Brain microvascular endothelial cell (primary cell): ENCODE measurements at regions not wholly inside any gene's neighbourhood (a gene's known extent, or its start where the extent isn't known, plus 50 kb on each side); places are given as distances from the start of the nearest gene placed in this dataset.

Experiments
- DNase-seq: peaks from one replicate; pipeline ENCODE4 v3.0.0-alpha.2; 2020
- H3K27ac ChIP-seq: fragments of 250-450 bp; sonication (Bioruptor Pico); 2 replicates; pipeline ENCODE4 v1.5.1; 2020; ENCODE audit warnings: mild to moderate bottlenecking, moderate library complexity
- H3K27me3 ChIP-seq: fragments of 250-450 bp; sonication (Bioruptor Pico); replicated peaks from 2 replicates; pipeline ENCODE4 v1.5.1; 2020; ENCODE audit warnings: mild to moderate bottlenecking
- H3K36me3 ChIP-seq: fragments of 250-450 bp; sonication (Bioruptor Pico); replicated peaks from 2 replicates; pipeline ENCODE4 v1.5.1; 2020; ENCODE audit warnings: mild to moderate bottlenecking
- H3K4me3 ChIP-seq: 2 replicates; pipeline ENCODE4 v1.5.1; 2011; ENCODE audit warnings: low read depth, mild to moderate bottlenecking, control low read depth, low read length, moderate library complexity
- CTCF ChIP-seq: IDR thresholded peaks from 2 replicates; pipeline ENCODE4 v1.5.1; 2011; ENCODE audit warnings: low read depth, mild to moderate bottlenecking, moderate library complexity, low read length, control low read depth, inconsistent platforms; ENCODE audit errors: missing control alignments
- in situ Hi-C: cut with HindIII; loops from 2 replicates; pipeline ENCODE4 v1.10.0; 2017; ENCODE audit warnings: low sequenced_read_pairs, low pct_ligation_motif_present

GRCh38 chr17:79349506-79350400 lies 261.1 kb downstream of the RBFOX3 start:
- Histone ChIP-seq H3K27ac (no peak overlapping the region), H3K4me3 (no peak overlapping the region), H3K27me3 (no peaks in the 10 kb centered on the region), H3K36me3 (no peaks in the 10 kb centered on the region)
- TF ChIP-seq CTCF = no peak
- DNase-seq = no peak
- in situ Hi-C loops = no loop called here

- no peak overlapping the region for H3K27ac ChIP-seq
- H3K36me3 ChIP-seq = no peaks in the 10 kb centered on the region
- no peak for TF ChIP-seq CTCF
- DNase-seq = no peak
- no peak overlapping the region for H3K4me3 ChIP-seq
- H3K27me3 ChIP-seq = no peaks in the 10 kb centered on the region
- in situ Hi-C loops = no loop called here
Observed at GRCh38 chr17:79342376-79342775, 267.8 kb downstream of the ENGASE start.

DNA sequence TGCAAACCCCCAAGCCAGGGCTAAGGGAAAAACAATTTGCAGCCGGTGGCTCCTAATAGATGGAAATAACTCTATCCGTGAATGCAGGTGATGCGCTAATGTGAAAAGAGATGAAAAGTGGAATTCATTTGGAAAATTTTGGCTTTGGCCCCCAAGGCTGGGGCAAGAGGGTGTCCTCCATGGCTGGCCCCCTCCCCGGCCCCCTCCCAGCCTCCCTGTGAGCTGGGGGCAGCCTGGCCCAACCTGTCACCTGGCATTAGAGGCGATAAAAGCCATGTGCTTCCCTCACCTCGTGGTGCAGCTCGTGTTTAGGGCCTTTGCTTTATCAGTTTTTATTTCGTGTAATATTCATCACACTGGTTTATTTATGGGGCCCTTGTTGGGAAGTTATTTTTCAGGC lies 267.2 kb downstream of the ENGASE start:
- H3K27ac ChIP-seq = no peak overlapping the region
- no peaks in the 10 kb centered on the region for H3K27me3 ChIP-seq
- TF ChIP-seq CTCF = no peak
- in situ Hi-C loops = no loop called here
- no peaks in the 10 kb centered on the region for H3K36me3 ChIP-seq
- DNase-seq = no peak
- H3K4me3 ChIP-seq = no peak overlapping the region

GRCh38 chr17:79341222-79341780 lies 266.7 kb downstream of the ENGASE start:
- no peak for DNase-seq
- in situ Hi-C loops = no loop called here
- Histone ChIP-seq H3K36me3 (no peaks in the 10 kb centered on the region), H3K4me3 (no peak overlapping the region), H3K27ac (no peak overlapping the region), H3K27me3 (no peaks in the 10 kb centered on the region)
- TF ChIP-seq CTCF = no peak

- in situ Hi-C loops = no loop called here
- no peak for TF ChIP-seq CTCF
- no peak for DNase-seq
- no peak overlapping the region for H3K27ac ChIP-seq
- H3K4me3 ChIP-seq = no peak overlapping the region
- no peaks in the 10 kb centered on the region for H3K36me3 ChIP-seq
- no peaks in the 10 kb centered on the region for H3K27me3 ChIP-seq
Observed at GRCh38 chr17:79340333-79341221, 266.0 kb downstream of the ENGASE start.
